Natural killer cell treated with Interleukin-12 subunit alpha and Interleukin-12 subunit beta and Interleukin-15 and Interleukin-18, amount 100 ng/mL, for 72 hours (primary cell): ENCODE measurements at regions not wholly inside any gene's neighbourhood (a gene's known extent, or its start where the extent isn't known, plus 50 kb on each side); places are given as distances from the start of the nearest gene placed in this dataset.

ENCODE experiments used
- ATAC-seq, 2 donors: fragments of 150-1000 bp; cut with Tn5 transposase in 1 of 2; sonication (Bioruptor Pico), chemical (Tn5 transposase) in 1 of 2; 2 replicates each; pipeline ENCODE4 v1.10.0; 2021
- DNase-seq: peaks from one replicate; pipeline ENCODE4 v3.0.0; 2022; ENCODE audit warnings: low spot score
- H3K27ac Mint-ChIP-seq, 2 donors: 1 replicate in 1 of 2; 2 replicates in 1 of 2; pipeline ENCODE4 v1.8.0; 2022; ENCODE audit warnings: mixed read lengths in 2 of 2, mild to moderate bottlenecking in 1 of 2, moderate library complexity in 1 of 2
- H3K27me3 Mint-ChIP-seq, 2 donors: 1 replicate in 1 of 2; 2 replicates in 1 of 2; pipeline ENCODE4 v1.8.0; 2022; ENCODE audit warnings: mixed read lengths in 2 of 2
- H3K36me3 Mint-ChIP-seq: one replicate; pipeline ENCODE4 v1.8.0; 2022; ENCODE audit warnings: mixed read lengths
- H3K4me1 Mint-ChIP-seq, 2 donors: 1 replicate in 1 of 2; 2 replicates in 1 of 2; pipeline ENCODE4 v1.8.0; 2022; ENCODE audit warnings: low read depth in 2 of 2, mixed read lengths in 2 of 2, mild to moderate bottlenecking in 1 of 2
- H3K4me3 Mint-ChIP-seq: one replicate; pipeline ENCODE4 v1.8.0; 2022; ENCODE audit warnings: mixed read lengths
- H3K9me3 Mint-ChIP-seq: 2 replicates; pipeline ENCODE4 v1.8.0; 2022; ENCODE audit warnings: mixed read lengths

GRCh38 chr20:8971669-8972316 is 97.1 kb upstream of the PLCB4 start:
- ATAC-seq (no peak), DNase-seq (no peak)
- Mint-ChIP-seq H3K4me3 (no peak overlapping the region), H3K36me3 (no peaks in the 10 kb centered on the region), H3K4me1 (no peaks in the 10 kb centered on the region), H3K27ac (no peak overlapping the region), H3K9me3 (peaks cover 3% of the 10 kb centered on the region), H3K27me3 (no peaks in the 10 kb centered on the region)

DNA sequence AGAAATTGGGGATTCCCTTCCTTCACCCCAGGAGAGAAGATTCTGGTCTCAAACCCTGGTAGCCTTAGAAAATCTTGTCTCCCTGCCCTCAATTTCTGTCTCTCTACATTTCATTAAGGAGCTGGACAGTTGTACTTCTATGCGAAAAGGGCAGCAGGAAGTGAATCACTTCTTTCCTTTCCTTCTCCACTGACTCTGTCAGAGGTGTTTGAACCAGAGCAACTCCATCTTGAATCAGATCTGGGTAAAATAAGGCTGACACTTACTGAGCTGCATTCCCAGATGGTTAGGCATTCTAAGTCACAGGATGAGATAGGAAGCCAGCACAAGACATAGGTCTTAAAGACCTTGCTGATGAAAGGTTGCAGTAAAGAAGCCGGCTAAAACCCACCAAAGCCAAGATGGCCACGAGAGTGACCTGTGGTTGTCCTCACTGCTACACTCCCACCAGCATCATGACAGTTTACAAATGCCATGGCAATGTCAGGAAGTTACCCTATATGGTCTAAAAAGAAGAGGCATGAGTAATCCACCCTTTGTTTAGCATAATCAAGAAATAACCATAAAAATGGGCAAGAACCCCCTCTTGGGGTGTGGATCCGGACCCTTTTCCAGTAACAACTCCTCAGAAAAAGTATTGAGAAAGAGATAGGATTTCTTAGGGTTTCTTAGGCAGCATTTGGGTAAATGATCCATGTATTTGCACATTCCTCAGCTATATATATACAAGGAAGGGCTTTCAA is 95.8 kb upstream of the PLCB4 start:
- H3K36me3 Mint-ChIP-seq, result no peaks in the 10 kb centered on the region
- no peaks in the 10 kb centered on the region for H3K4me1 Mint-ChIP-seq
- H3K27ac Mint-ChIP-seq, result no peak overlapping the region
- H3K9me3 Mint-ChIP-seq, result peaks cover 3% of the 10 kb centered on the region
- no peak for ATAC-seq
- no peak overlapping the region for H3K4me3 Mint-ChIP-seq
- H3K27me3 Mint-ChIP-seq, result no peaks in the 10 kb centered on the region
- DNase-seq, result no peak

DNA sequence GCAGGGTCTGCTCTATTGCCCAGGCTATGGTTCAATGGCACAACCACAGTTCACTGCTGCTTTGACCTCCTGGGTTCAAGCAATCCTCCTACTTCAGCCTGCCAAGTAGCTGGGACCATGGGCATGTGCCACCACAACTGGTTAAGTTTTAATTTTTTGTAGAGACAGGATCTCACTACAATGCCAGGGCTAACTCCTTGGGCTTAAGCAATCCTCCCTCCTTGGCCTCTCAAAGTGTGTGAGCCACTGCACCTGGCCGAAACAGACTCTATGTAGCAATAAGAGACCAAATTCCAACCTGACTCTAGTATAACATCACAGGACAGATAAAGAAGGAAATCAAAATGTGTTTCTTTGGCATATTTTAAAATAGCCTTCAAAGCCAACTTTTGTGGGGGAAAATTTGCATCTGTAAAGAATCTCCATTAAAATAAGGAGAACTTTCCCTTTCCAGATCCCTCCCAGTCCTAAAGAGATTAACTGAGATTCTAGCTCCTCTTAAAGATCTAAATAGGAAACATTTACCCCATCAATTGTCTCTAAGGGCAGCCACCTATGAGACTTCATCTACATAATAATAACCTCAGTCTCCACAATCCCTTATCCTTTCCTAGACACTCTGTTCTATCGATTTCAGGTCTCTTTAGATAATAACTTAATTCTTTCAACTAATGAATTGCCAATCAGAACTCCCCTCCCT is 94.7 kb upstream of the PLCB4 start:
- H3K36me3 Mint-ChIP-seq, result no peaks in the 10 kb centered on the region
- H3K27me3 Mint-ChIP-seq, result no peaks in the 10 kb centered on the region
- DNase-seq (no peak), ATAC-seq (no peak)
- no peaks in the 10 kb centered on the region for H3K9me3 Mint-ChIP-seq
- H3K27ac Mint-ChIP-seq, result no peak overlapping the region
- H3K4me3 Mint-ChIP-seq, result no peak overlapping the region
- H3K4me1 Mint-ChIP-seq, result no peaks in the 10 kb centered on the region

GRCh38 chr20:8981482-8981881 is 87.4 kb upstream of the PLCB4 start:
- no peaks in the 10 kb centered on the region for H3K9me3 Mint-ChIP-seq

DNA sequence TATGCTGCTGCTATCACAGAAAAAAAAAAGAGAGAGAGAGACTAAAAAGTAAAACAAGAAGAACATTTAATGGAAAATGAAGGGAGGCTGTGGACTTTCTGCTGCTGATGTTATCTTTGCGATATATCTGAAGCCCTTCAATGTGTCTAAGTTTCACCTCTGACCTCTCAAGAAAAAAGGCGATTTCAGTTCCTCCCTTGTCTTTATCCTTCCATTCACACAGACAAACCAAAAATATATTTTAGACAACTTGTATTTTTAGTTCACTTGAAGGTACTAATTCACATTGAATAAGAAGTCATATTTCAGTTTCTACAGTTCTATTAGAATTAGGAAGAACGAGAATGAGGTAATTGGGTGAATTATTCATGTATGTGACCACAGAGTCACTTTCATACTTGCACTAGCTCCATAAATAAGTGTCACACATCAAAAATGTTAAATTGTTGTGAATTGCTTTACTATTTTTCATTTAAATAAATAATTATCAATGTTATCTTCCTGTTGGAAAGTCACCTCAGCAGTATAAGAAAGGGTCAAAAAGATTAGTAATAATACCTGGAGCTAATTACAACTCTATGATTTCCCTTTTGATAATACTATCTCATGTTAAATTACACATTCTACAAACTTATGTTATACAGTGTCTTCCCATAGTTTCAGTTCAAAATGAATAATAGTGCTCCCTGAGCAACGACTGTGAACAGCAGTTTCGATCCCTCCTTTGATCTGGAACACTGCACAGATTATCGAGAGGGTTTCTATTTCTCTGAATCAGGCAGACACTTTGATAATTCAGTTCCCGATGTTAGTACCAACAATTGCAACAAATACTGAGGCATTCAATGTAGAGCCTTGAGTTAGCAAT is 85.2 kb upstream of the PLCB4 start:
- H3K4me3 Mint-ChIP-seq, result no peak overlapping the region
- peaks cover 8% of the 10 kb centered on the region for H3K9me3 Mint-ChIP-seq
- no peak for DNase-seq
- H3K27me3 Mint-ChIP-seq, result no peaks in the 10 kb centered on the region
- no peak for ATAC-seq
- H3K27ac Mint-ChIP-seq, result no peak overlapping the region
- no peaks in the 10 kb centered on the region for H3K36me3 Mint-ChIP-seq
- no peaks in the 10 kb centered on the region for H3K4me1 Mint-ChIP-seq

More at GRCh38 chr20:8981482-8981881, 87.4 kb upstream of the PLCB4 start:
- no peak overlapping the region for H3K27ac Mint-ChIP-seq
- H3K4me1 Mint-ChIP-seq, result no peaks in the 10 kb centered on the region
- H3K36me3 Mint-ChIP-seq, result no peaks in the 10 kb centered on the region
- ATAC-seq (no peak), DNase-seq (no peak)
- H3K27me3 Mint-ChIP-seq, result no peaks in the 10 kb centered on the region
- no peak overlapping the region for H3K4me3 Mint-ChIP-seq

GRCh38 chr20:8986631-8987030 is 82.3 kb upstream of the PLCB4 start:
- ATAC-seq (no peak), DNase-seq (no peak)
- Mint-ChIP-seq H3K9me3 (peaks cover 12% of the 10 kb centered on the region), H3K4me3 (no peak overlapping the region), H3K27me3 (no peaks in the 10 kb centered on the region), H3K4me1 (no peaks in the 10 kb centered on the region), H3K36me3 (no peaks in the 10 kb centered on the region), H3K27ac (no peak overlapping the region)

GRCh38 chr20:8990770-8991169 is 78.1 kb upstream of the PLCB4 start:
- Mint-ChIP-seq H3K4me3 (no peak overlapping the region), H3K4me1 (peaks cover 0 to 6% of the 10 kb centered on the region in 2 donors), H3K27me3 (no peaks in the 10 kb centered on the region), H3K27ac (no peak overlapping the region), H3K36me3 (no peaks in the 10 kb centered on the region), H3K9me3 (peaks cover 12% of the 10 kb centered on the region)
- DNase-seq (no peak), ATAC-seq (no peak)

GRCh38 chr20:8994045-8994444 is 74.8 kb upstream of the PLCB4 start:
- H3K9me3 Mint-ChIP-seq, result peaks cover 4% of the 10 kb centered on the region

GRCh38 chr20:8995761-8996160 is 73.1 kb upstream of the PLCB4 start:
- no peak overlapping the region for H3K4me3 Mint-ChIP-seq
- no peaks in the 10 kb centered on the region for H3K36me3 Mint-ChIP-seq
- peaks cover 0 to 6% of the 10 kb centered on the region in 2 donors for H3K4me1 Mint-ChIP-seq
- H3K9me3 Mint-ChIP-seq, result peaks cover 4% of the 10 kb centered on the region
- DNase-seq (no peak), ATAC-seq (no peak)
- H3K27ac Mint-ChIP-seq, result no peak overlapping the region
- H3K27me3 Mint-ChIP-seq, result no peaks in the 10 kb centered on the region

More at GRCh38 chr20:8994045-8994444, 74.8 kb upstream of the PLCB4 start:
- Mint-ChIP-seq H3K27me3 (no peaks in the 10 kb centered on the region), H3K4me3 (no peak overlapping the region), H3K36me3 (no peaks in the 10 kb centered on the region), H3K4me1 (peaks cover 0 to 6% of the 10 kb centered on the region in 2 donors), H3K27ac (no peak overlapping the region)
- no peak for ATAC-seq
- no peak for DNase-seq

DNA sequence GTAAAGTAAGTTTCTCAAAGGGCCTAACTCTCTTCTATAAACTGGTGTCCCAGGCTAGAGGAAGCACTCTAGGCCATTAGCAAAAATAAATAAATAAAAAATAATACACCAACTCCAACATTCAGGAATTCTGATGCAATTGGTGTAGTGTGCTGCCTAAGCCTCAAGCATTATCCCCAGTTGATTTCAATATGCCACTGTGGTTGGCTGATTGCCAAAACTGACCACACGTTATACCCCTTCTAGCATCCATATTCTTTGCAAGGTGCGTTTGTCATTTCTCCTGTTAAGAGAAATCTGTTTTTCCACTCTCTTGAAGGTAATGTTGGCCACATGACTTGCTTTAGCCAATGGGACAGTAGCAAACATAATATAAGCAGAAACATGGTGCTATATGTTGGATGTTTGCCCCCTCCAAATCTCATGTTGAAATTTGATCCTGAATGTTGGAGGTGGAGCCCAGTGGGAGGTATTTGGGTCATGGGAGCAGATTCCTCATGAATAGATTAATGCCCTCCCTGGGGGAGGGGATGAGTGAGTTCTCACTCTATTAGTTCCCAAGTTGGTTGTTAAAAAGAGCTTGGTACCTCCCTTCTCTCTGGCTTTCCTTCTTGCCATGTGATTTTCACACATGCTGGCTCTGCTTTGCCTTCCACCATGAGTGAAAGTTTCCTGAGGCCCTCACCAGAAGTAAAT is 71.9 kb upstream of the PLCB4 start:
- Mint-ChIP-seq H3K27me3 (no peaks in the 10 kb centered on the region), H3K9me3 (no peaks in the 10 kb centered on the region), H3K36me3 (no peaks in the 10 kb centered on the region), H3K4me1 (peaks cover 0 to 6% of the 10 kb centered on the region in 2 donors), H3K27ac (no peak overlapping the region), H3K4me3 (no peak overlapping the region)
- ATAC-seq, result no peak
- no peak for DNase-seq

- DNase-seq (no peak), ATAC-seq (no peak)
- H3K27me3 Mint-ChIP-seq, result no peaks in the 10 kb centered on the region
- H3K9me3 Mint-ChIP-seq, result no peaks in the 10 kb centered on the region
- H3K36me3 Mint-ChIP-seq, result no peaks in the 10 kb centered on the region
- H3K4me1 Mint-ChIP-seq, result peaks cover 0 to 6% of the 10 kb centered on the region in 2 donors
- H3K4me3 Mint-ChIP-seq, result no peak overlapping the region
- H3K27ac Mint-ChIP-seq, result no peak overlapping the region
These were observed 71.2 kb upstream of the PLCB4 start for GRCh38 chr20:8997701-8998117.

- Mint-ChIP-seq H3K4me3 (no peak overlapping the region), H3K36me3 (no peaks in the 10 kb centered on the region), H3K4me1 (no peaks in the 10 kb centered on the region), H3K9me3 (peaks cover 6% of the 10 kb centered on the region), H3K27me3 (no peaks in the 10 kb centered on the region), H3K27ac (no peak overlapping the region)
- DNase-seq, result no peak
- no peak for ATAC-seq
These were observed 57.8 kb upstream of the PLCB4 start for GRCh38 chr20:9011121-9011520.
